ENCODE measurements at regions not wholly inside any gene's neighbourhood (a gene's known extent, or its start where the extent isn't known, plus 50 kb on each side); places are given as distances from the start of the nearest gene placed in this dataset.
"Not testable (repeated sequence)": the region's sequence is repeated elsewhere in the genome, so short reads cannot be mapped to it uniquely, and the experiment has no call there.

DNA sequence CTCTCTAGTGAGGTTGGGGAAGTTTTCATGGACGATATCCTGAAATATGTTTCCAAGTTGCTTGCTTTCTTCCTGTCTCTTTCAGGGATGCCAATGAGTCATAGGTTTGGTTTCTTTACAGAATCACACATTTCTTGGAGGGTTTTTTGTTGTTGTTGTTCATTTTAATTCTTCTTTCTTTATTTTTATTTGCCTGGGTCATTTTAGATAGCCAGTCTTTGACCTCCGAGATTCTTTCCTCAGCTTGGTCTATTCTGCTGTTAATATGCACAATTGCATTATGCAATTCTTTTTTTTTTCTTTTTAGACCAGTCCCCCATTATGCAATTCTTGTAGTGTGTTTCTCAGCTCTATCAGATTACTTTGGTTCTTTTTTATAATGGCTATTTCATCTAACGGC is 338.9 kb downstream of the AEBP2 start:
- DNase-seq, result peak in 1 of 2 donors; percentile 15

- DNase-seq, result no peak
These were observed 339.5 kb downstream of the AEBP2 start for GRCh38 chr12:19778797-19779196.

GRCh38 chr12:19779395-19780056 is 340.2 kb downstream of the AEBP2 start:
- no peak for DNase-seq

DNA sequence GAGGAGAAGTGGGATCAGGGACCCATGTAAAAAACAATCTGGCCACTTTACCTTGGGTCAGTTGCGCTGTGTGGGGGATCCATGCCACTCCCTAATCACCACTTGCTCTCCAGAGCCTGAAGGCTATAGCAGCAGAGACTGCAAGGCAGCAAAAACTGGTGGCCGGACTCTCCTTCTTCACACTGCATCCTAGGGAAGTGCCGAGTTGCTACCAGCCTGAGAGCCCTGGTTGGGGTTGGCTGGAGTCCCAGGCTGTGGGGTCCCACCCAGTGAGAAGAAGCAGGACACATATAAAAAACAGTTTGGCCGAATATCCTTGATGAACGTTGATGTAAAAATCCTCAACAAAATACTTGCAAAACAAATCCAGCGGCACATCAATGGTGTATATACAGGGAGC is 341.2 kb downstream of the AEBP2 start:
- no peak for DNase-seq

DNA sequence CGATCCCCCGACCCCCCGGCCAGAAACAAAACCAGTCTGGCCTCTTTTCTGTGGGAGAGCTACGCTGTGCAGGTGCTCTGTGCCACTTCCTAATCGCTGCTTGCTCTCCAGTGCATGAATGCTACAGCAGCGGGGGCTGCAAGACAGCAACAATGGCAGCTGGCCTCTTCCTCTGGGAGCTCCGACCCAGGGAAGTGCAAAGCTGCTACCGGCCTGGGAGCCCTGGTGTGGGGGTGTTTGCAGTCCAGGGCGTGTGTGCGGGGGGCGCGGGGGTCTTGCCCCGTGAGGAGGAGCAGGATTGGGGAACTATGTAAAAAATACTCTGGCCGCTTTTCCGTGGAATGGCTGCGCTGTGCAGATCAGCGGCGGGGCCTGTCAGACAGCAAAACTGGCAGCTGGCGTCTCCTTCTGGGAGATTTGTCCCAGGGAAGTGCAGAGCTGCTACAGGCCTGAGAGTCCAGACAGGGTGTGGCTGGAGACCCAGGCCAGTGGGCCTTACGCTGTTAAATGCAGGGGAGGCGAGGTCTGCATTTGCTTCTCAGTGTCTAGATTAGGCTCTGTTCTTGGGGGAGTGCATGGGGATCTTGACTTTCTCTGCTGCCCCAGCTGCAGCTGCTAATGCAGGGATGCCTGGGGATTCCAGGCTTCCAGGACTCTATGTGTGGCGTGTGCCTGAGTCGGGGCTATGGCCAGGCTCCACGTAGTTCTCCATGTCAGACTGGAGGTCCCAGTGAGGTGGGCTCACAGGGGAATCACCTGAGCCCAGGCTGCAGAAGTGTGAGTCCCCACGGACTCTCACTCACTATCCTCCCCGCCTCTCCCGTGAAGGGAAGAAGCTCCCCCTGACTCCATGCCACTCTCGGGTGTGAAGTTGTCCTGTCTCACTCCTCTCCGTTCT is 344.5 kb downstream of the AEBP2 start:
- DNase-seq, result no peak

DNA sequence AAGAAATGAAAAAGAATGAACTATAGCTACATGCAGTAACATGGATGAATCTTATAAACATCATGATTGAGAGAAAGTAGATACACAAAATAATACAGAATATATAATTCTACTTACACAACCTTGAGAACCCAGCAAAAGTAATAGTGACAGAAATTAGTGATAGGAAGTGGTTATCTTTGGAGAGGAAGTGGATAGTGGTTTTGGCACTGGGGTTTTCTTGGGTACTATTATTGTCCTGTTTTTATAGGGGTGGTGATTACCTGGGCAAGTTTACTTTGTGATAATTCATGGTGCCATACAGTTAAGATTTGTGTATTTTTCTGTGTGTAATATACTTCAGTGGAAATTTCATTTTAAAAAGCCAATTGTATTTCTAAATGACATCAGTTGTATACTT is 352.7 kb downstream of the AEBP2 start:
- no peak for DNase-seq

- DNase-seq, result no peak
These were observed 354.8 kb downstream of the AEBP2 start for GRCh38 chr12:19794116-19794515.

DNA sequence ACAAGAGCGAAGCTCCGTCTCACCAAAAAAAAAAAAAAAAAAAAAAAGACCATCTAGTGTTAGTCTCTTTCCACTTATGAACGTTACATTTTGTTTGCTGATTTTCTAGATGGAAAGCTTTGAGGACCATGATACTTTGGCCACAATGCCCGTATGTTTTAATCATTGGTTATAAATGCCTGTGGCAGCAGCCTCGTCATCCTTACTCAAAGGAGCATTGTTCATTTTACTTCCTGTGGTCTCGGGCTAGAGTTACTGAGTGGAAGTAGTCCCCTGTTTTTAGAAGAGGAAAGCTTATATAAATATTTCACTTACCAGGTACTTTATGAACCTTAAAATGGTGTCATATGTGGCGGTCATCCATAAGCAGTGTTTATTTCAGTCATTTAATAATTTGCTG is 359.9 kb downstream of the AEBP2 start:
- no peak for DNase-seq

GRCh38 chr12:19799895-19800602 is 360.8 kb downstream of the AEBP2 start:
- DNase-seq, result no peak

GRCh38 chr12:19800884-19801283 is 361.6 kb downstream of the AEBP2 start:
- no peak for DNase-seq

GRCh38 chr12:19801941-19802340 is 362.6 kb downstream of the AEBP2 start:
- no peak for DNase-seq

DNA sequence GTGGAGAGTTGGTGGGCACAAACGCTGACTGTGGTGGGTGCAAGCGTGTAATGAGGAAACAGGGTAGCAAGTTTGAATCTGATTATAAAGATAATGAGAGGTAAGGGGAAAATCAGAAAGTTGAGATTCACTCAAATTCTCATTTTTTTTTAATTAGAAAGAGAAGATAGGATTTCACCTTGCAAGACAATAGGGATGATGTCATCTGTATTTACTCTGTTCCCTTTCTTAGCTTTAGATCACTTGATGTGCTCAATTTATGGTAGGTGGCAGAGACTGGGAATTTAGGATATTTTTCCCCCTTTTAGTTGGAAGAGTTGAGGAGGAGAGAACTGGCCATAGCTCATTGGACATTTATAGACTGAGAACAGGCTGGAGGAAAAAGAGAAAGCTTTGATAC is 363.6 kb downstream of the AEBP2 start:
- DNase-seq, result no peak

DNA sequence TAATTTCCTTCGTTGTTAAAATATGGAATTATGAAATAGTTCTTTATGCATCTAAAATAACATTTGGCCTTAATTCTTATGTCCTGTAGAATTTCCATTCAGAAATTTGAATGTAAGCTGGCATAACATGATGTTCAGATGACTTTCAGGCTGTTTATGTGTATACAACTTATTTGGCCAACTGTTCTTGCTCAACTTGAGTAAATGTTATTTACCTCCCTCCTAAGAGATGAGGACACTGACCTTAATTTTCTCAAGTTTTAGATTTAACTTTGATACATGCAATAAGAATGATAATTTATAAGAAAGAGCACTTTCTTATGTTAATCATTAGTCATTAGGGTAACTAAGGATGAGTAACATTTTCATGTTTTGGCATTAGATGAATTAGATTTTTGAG is 365.4 kb downstream of the AEBP2 start:
- no peak for DNase-seq

- DNase-seq, result no peak
These were observed 369.1 kb downstream of the AEBP2 start for GRCh38 chr12:19808371-19808770.

DNA sequence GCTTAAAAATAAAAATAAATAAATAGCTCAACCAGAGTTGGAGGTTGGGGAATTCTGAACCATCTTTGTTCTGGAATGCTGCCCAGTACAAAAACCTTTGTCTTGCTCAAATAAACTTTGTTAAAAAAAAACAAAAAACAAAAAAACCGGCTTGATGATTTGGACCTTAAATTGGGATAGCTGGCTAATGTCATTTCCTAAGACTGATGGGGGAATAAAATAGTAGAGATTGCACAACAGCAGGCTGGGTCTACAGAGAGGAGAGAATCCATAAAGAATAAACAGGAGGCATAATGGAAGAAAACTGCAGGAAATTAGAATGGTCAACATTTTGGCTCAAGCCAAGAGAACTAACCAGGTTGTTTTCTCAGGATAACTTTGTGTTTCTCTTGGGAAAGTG is 370.9 kb downstream of the AEBP2 start:
- DNase-seq, result no peak

GRCh38 chr12:19811922-19812321 is 372.6 kb downstream of the AEBP2 start:
- DNase-seq, result no peak

- DNase-seq, result no peak
These were observed 379.9 kb downstream of the AEBP2 start for GRCh38 chr12:19819231-19819630.

- no peak for DNase-seq
These were observed 383.2 kb downstream of the AEBP2 start for GRCh38 chr12:19822476-19822875.

- DNase-seq, result not testable (repeated sequence)
These were observed 384.0 kb downstream of the AEBP2 start for GRCh38 chr12:19823326-19823725.

DNA sequence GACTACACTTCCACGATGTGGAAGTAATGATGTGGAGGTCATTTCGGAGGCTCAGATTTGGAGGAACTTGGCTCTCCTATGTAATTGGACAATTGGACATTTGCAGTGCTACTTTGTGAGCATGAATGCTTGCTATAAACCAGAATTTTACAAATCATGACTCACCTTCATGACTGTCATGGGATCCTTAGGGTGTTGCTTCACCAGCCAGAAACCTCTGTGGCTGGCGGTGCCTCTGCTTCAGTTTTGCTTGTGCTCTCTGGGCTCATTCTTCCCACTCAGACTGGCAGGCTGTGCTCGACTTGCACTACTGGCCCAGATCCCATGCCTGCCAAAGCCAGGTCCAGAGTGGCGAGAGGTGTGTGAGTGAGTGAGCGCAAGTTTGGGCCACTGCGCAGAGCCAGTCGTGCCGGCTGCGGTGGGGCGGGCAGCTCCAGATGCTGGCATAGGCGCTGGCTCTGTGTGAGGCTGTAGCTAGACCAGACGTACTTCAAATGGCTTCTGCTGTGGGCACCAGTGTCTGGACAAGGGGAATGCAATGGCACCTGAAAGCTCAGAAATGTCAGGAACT is 387.8 kb downstream of the AEBP2 start:
- no peak for DNase-seq

- DNase-seq, result no peak
These were observed 390.0 kb downstream of the AEBP2 start for GRCh38 chr12:19829100-19829853.

DNA sequence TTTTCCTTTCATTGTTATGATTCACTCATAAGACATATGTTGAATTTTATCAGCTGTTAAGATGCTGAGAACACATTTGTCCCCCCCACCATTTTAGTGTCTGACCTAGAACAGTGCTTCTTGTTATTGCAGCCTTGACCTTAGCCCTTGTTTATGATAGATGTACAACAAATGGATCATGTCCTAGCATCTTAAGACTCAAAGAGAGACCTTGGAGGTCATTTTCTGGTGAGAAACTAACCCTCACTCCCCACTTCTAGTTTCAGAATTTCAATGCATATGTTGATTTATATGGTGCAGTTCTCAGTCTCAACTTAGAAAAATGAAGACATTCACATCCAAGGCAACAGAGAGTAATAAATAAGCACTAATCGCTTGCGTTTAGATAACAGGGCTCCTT is 391.2 kb downstream of the AEBP2 start:
- DNase-seq, result no peak

Data from inflammatory macrophage (primary cell).